Effector memory CD8-positive, alpha-beta T cell (primary cell): ENCODE measurements at regions not wholly inside any gene's neighbourhood (a gene's known extent, or its start where the extent isn't known, plus 50 kb on each side); places are given as distances from the start of the nearest gene placed in this dataset.
A peak's percentile ranks its signal among the peaks of the same experiment; 100 is the strongest.

Experiments used
- ATAC-seq: fragments of 150-1000 bp; cut with Tn5 transposase; replicated peaks from 2 replicates; pipeline ENCODE4 v1.10.0; 2021; ENCODE audit warnings: mild to moderate bottlenecking, moderate library complexity
- DNase-seq, 3 experiments: peaks; one replicate each; pipeline ENCODE4 v3.0.0; 2021
- H3K27ac Mint-ChIP-seq, 2 donors: one replicate each; pipeline ENCODE4 v1.8.0; 2022; ENCODE audit warnings: mild to moderate bottlenecking in 2 of 2, mixed read lengths in 2 of 2, moderate library complexity in 2 of 2
- H3K27me3 Mint-ChIP-seq, 2 donors: one replicate each; pipeline ENCODE4 v1.8.0; 2022; ENCODE audit warnings: mixed read lengths in 2 of 2
- H3K36me3 Mint-ChIP-seq: one replicate; pipeline ENCODE4 v1.8.0; 2022; ENCODE audit warnings: mild to moderate bottlenecking, moderate library complexity, mixed read lengths; ENCODE audit not compliant: insufficient read depth
- H3K4me1 Mint-ChIP-seq, 2 donors: one replicate each; pipeline ENCODE4 v1.8.0; 2022; ENCODE audit warnings: low read depth in 2 of 2, mixed read lengths in 2 of 2
- H3K4me3 Mint-ChIP-seq, 2 donors: one replicate each; pipeline ENCODE4 v1.8.0; 2022; ENCODE audit warnings: mild to moderate bottlenecking in 2 of 2, mixed read lengths in 2 of 2, moderate library complexity in 2 of 2
- H3K9me3 Mint-ChIP-seq, 2 donors: one replicate each; pipeline ENCODE4 v1.8.0; 2022; ENCODE audit warnings: mixed read lengths in 2 of 2

DNA sequence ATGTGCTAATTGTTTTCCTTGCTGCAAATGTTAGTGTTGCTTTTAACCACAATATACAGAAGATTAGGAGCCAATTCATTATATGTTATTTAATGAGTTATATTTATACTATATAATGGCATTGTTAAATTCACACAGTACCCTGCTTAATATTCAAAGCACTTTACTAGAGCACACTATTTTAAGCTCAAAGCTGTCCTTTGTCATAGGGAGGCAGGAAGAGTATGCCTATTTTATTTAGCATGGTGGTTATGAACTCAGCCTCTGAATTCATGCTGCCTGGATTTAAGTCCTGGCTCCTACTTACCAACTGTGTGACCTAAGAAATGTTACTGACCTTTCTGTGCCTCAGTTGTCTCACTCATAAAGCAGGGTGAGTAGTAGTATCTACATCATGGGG, 80.5 kb downstream of the FASTKD2 start:
- no peak for ATAC-seq
- no peaks in the 10 kb centered on the region for H3K27me3 Mint-ChIP-seq
- no peak overlapping the region for H3K4me3 Mint-ChIP-seq
- DNase-seq = no peak
- no peaks in the 10 kb centered on the region for H3K4me1 Mint-ChIP-seq
- no peaks in the 10 kb centered on the region for H3K36me3 Mint-ChIP-seq
- no peaks in the 10 kb centered on the region for H3K9me3 Mint-ChIP-seq
- H3K27ac Mint-ChIP-seq = no peak overlapping the region

DNA sequence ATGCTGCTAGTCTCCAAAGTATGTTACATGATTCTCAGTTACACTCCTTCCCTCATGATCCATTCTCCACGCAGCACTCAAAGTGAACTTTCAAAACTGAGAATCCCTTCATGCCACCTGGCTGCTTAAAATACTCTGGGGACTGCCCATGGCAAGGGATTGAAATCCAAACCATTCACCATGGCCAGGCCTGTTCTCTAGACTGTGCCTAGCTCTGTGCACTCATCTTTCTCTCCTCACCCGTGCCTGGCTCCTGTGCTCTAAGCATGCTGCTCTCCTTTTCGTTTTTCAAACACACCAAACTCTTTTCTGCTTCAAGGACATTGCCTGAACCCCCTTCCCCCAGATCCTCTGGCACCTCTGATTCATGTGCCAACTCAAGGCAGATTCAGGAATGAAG, 80.9 kb downstream of the FASTKD2 start:
- ATAC-seq = no peak
- H3K9me3 Mint-ChIP-seq = no peaks in the 10 kb centered on the region

DNA sequence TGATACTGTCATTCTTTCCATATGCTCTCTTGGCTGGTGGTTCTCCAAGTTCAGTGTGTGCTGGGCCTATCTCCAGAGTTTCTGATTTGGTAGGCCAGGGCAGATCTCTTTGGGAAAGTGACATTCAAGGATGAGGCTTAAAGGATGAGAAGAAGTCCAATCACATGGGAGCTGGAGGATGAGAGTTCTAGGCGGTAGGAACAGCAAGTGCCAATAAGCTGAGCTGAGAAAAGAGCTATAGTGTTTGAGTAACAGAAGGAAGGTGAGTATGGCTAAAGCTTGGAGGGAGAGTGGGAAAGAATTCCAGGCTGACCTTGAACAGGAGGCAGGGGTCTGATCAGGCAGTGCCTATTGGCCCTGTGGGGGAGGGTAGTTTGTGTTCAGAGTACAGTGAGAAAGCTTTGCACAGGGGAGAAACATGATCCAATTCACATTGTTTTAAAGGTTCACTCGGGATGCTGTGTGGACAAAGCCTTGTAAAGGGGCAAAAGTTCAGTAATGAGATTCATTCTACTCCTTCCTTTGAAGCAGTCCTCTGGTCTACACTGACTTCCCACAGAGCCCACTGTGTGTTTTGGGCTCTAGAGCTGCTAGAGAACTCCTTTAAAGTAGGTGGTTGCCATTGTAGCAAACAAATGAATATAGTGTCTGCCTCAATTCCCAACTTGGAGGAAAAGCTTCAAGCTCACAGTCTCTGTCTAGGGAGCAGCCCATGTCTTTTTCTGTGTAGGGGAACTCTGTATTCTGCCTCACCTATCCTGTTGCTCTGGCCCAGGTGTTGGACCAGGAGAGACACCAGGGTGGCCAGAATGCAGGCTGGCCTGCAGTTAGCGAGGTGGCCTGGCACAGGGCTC, 81.8 kb downstream of the FASTKD2 start:
- DNase-seq (no peak), ATAC-seq (no peak)
- Mint-ChIP-seq H3K4me3 (no peak overlapping the region), H3K27me3 (no peaks in the 10 kb centered on the region), H3K4me1 (no peaks in the 10 kb centered on the region), H3K36me3 (no peaks in the 10 kb centered on the region), H3K9me3 (no peaks in the 10 kb centered on the region), H3K27ac (no peak overlapping the region)

More for the DNA sequence above, 80.9 kb downstream of the FASTKD2 start:
- no peak overlapping the region for H3K4me3 Mint-ChIP-seq
- no peak for DNase-seq
- no peaks in the 10 kb centered on the region for H3K36me3 Mint-ChIP-seq
- no peaks in the 10 kb centered on the region for H3K4me1 Mint-ChIP-seq
- H3K27me3 Mint-ChIP-seq = no peaks in the 10 kb centered on the region
- H3K27ac Mint-ChIP-seq = no peak overlapping the region

DNA sequence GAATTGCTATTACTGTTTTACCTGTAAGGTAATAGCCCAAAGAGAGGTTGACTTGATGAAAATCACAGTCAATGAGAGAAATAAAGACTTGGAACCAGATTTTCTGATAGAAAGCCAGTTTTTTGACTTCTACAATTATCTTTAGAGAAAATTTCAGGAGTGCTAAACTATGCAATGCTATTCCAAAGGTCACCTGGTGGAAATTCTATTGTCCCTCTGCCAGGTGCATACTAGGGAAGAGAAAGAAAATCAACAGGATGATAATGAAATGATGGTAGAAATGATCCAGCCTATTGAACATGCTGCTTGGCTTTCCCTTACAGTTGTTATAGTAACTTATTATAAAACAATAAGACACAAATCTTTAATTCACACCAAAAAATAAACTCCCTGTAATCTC, 85.0 kb downstream of the FASTKD2 start:
- H3K4me3 Mint-ChIP-seq = no peak overlapping the region
- DNase-seq = no peak
- no peaks in the 10 kb centered on the region for H3K4me1 Mint-ChIP-seq
- H3K27me3 Mint-ChIP-seq = no peaks in the 10 kb centered on the region
- no peak overlapping the region for H3K27ac Mint-ChIP-seq
- no peaks in the 10 kb centered on the region for H3K9me3 Mint-ChIP-seq
- no peaks in the 10 kb centered on the region for H3K36me3 Mint-ChIP-seq
- ATAC-seq = no peak

DNA sequence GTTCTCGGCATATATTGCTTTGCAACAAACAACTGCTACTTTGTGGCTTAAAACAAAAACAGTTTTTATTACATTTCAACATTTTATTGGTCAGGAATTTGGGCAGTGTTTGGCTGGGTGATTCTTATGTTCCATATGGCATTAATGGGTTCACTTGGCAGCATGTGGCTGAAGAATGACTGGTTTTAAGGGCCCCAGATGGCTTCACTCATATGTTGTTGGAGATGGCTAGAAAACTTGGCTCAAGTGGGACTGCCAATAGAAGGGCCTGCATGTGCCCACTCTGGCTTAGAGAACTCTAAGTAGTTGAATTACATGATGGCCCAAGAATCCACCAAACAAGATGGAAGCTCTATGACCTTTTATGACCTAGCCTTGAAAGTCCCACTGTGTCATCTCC, 86.1 kb downstream of the FASTKD2 start:
- no peak overlapping the region for H3K27ac Mint-ChIP-seq
- no peak overlapping the region for H3K4me3 Mint-ChIP-seq

DNA sequence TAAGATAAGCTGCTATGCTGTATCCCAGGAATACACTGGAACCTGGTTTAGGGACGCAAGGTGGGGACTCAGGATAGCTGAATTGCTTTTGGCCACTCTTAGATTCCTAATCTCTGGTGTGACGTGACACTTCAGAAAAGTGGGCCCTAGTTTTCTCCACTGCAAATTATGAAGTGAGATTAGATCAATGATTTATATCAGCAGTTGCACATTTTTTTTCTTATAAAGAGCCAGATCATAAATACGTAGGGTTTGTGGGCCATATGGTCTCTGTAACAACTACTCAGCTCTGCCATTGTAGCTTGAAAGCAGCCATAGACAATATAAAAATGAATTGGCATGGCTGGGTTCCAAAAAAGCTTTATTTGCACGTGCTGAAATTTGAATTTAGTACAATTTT, 85.4 kb upstream of the CPO start:
- no peaks in the 10 kb centered on the region for H3K36me3 Mint-ChIP-seq
- ATAC-seq = no peak
- H3K27me3 Mint-ChIP-seq = no peaks in the 10 kb centered on the region
- H3K4me3 Mint-ChIP-seq = no peak overlapping the region
- no peak overlapping the region for H3K27ac Mint-ChIP-seq
- peaks cover 5 to 6% of the 10 kb centered on the region in 2 donors for H3K4me1 Mint-ChIP-seq
- no peaks in the 10 kb centered on the region for H3K9me3 Mint-ChIP-seq
- no peak for DNase-seq

More for the DNA sequence above, 86.1 kb downstream of the FASTKD2 start:
- H3K4me1 Mint-ChIP-seq = no peaks in the 10 kb centered on the region
- DNase-seq (no peak), ATAC-seq (no peak)
- no peaks in the 10 kb centered on the region for H3K27me3 Mint-ChIP-seq
- H3K36me3 Mint-ChIP-seq = no peaks in the 10 kb centered on the region
- H3K9me3 Mint-ChIP-seq = no peaks in the 10 kb centered on the region

DNA sequence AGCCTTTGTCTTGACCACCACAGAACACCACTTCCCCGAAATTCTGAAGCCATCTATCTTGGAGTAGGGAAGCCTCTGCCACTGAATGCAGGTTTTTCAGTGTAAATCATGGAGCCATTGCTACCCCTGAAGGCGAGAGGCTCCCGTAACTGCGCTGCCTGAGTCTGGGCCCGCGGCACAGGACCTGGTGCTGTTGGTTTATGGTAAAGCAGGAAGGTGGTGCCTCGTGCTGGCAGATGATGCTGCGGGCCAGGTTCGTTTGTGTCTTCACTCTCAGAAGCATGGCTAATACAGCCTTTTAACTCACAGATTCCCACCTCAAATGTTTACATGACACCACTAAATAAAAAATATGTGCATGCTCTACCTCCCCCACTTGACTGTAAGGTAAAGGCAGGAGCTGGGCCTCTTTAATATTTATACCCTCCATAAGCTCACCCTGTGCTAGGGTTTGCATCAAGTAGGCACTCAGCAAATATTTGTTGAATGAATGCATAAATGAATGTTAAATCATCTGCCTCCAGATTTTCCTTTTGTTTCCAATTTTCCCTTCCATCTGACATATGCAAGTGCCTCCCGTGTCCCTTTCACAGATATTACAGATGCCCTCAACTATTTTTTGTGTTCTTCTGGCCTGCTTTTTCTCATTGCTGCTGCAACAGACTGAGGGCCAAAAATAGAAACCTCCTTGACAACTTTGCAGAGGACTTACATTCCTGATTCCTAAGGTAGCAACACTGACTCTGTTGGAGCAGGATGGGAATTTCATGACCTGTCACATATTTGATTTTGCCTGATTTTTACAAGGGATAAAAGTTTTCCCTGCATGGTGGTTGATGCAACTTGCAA, 83.5 kb upstream of the CPO start:
- ATAC-seq (no peak), DNase-seq (no peak)
- H3K4me3 Mint-ChIP-seq = no peak overlapping the region
- H3K4me1 Mint-ChIP-seq = peaks cover 14 to 15% of the 10 kb centered on the region in 2 donors
- no peaks in the 10 kb centered on the region for H3K9me3 Mint-ChIP-seq
- no peaks in the 10 kb centered on the region for H3K27me3 Mint-ChIP-seq
- no peak overlapping the region for H3K27ac Mint-ChIP-seq
- H3K36me3 Mint-ChIP-seq = no peaks in the 10 kb centered on the region

DNA sequence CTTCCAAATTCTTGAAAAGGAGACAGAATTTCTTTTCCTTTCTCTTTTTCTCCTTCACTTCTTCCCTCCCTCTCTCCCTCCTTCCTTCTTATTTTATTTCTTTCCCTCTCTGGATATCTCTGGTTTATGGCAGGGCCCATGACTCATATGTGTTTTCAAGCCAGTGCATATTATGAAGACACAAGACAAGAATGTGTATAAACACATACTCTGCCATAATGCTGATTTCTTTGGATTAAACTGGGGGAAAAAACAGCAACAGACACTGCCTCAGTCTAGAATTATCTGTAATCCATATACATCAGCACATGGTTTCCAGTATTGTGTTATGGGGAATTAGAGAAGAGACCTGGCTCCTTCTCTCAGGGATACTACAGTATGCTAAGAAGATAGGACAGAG, 82.8 kb upstream of the CPO start:
- peaks cover 14 to 15% of the 10 kb centered on the region in 2 donors for H3K4me1 Mint-ChIP-seq
- H3K4me3 Mint-ChIP-seq = no peak overlapping the region
- DNase-seq (no peak), ATAC-seq (no peak)
- H3K27me3 Mint-ChIP-seq = no peaks in the 10 kb centered on the region
- no peak overlapping the region for H3K27ac Mint-ChIP-seq
- H3K9me3 Mint-ChIP-seq = no peaks in the 10 kb centered on the region
- H3K36me3 Mint-ChIP-seq = no peaks in the 10 kb centered on the region

DNA sequence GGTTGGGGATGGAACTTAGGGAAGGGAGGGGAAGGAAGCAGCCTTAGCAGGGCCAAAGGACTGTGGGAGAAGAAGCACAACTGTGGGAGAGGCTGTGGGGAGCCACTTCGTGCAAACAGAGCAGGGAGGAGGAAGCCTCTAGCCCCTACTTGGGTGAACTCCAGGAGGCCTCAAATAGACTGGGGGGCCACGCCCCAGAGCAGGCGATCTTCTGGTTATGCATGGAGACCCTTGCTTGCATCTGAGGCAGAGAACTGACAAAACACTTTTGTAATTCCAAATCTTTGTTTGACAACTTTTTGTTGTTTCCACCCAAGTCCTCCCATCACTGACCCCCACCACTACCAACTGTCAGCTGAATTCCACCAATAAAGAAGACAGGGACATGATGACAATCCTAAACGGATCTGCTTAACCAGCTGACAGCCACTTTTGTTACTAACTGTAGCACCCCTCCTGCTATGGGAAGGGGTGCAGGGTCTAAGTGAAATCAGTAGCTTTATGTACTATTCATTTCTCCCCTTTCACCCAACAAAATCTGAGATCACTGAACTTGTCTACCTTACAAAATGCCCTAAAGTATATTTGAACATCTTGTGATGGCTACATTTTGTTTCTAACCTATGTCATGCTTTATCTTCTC, 80.5 kb upstream of the CPO start:
- Mint-ChIP-seq H3K27me3 (no peaks in the 10 kb centered on the region), H3K27ac (peak overlapping the region; percentile 76 to 86), H3K36me3 (no peaks in the 10 kb centered on the region), H3K9me3 (no peaks in the 10 kb centered on the region), H3K4me3 (peak overlapping the region; percentile 59 to 61), H3K4me1 (peaks cover 14 to 15% of the 10 kb centered on the region in 2 donors)
- DNase-seq (no peak), ATAC-seq (no peak)

DNA sequence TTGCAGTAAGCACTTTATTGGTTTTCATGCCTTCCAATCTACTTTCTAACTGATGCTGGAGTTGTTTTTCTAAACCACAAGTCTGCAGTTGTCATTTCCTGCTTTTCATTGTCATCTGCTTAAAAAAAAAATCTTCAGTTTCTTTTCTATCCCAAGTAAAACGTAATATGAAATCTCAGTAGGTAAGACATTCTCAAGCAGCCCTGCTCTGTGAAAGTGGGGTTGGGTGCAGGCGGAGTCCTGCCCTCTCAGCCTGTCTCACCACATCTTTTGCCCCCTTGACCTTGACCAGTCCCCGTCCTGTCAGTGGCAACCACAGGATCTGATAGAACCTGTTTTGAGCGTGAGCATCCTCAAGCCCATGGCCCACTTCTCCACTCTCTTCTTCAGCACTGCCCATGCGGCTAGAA, 80.0 kb upstream of the CPO start:
- H3K9me3 Mint-ChIP-seq = no peaks in the 10 kb centered on the region
- no peaks in the 10 kb centered on the region for H3K36me3 Mint-ChIP-seq
- ATAC-seq (peak; percentile 71), DNase-seq (no peak)
- H3K4me1 Mint-ChIP-seq = peaks cover 14 to 15% of the 10 kb centered on the region in 2 donors
- H3K27me3 Mint-ChIP-seq = no peaks in the 10 kb centered on the region
- H3K27ac Mint-ChIP-seq = peak overlapping the region; percentile 76 to 86
- peak overlapping the region; percentile 59 to 61 for H3K4me3 Mint-ChIP-seq

DNA sequence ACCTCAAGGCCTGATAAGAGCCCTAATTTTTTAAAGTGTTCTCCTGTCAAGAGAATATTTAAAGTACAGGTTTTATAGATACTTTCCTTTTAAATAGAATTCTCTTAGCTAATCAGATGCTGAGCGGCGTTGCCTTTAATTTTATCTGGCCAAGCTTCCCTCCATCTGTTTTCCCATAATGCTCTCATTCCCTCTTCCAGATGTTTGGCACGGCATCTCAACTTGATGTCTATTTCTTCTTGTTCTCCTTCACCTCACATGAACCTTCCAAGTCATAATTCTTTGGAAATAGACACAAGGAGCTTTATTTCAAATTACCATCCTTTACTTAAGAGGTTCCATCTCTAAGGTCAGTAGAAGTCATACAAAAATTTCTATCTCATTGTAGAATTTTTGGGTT, 76.1 kb upstream of the CPO start:
- Mint-ChIP-seq H3K27me3 (no peaks in the 10 kb centered on the region), H3K4me1 (peaks cover 14 to 15% of the 10 kb centered on the region in 2 donors), H3K4me3 (no peak overlapping the region), H3K36me3 (no peaks in the 10 kb centered on the region), H3K27ac (no peak overlapping the region), H3K9me3 (no peaks in the 10 kb centered on the region)
- no peak for ATAC-seq
- no peak for DNase-seq

DNA sequence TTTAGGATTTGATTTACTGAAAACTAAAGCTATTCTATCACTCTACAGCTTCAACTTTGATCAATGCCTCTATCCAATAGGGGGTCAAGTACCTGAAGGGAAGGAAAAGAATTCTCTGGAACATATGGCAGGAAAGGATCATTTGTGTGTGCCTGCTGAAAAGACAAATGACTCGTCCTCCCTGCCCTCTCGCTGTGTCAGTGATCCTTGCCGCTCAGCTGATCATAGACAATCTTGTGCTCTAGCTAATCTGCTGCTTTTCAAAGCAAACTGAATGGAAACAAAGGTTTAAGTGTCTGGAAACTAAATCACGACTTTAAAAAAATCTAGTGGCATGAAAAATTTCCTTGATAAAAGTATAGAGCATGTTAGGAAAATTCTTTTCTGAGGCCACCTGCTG, 75.6 kb upstream of the CPO start:
- DNase-seq (no peak), ATAC-seq (no peak)
- Mint-ChIP-seq H3K9me3 (no peaks in the 10 kb centered on the region), H3K4me1 (peaks cover 10 to 12% of the 10 kb centered on the region in 2 donors), H3K27ac (no peak overlapping the region), H3K27me3 (no peaks in the 10 kb centered on the region), H3K36me3 (no peaks in the 10 kb centered on the region), H3K4me3 (no peak overlapping the region)

DNA sequence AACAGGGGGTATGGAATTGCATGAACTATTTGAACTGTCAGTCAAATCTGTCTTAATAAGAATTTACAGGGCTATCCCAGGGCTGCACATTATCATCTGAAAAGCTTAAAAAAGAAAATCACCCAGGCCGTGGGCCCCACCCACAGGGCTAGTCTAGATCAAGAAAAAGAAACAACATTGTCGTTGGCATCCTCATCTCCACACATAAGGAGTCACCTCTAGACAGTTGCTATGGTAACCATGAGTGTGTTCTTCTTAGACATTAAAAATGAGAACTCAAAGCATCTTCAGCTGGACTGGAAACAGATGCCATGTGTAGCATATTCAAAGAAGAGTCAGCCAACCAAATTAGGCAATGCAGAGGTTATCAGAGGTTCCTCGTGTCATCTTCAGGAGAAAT, 72.3 kb upstream of the CPO start:
- H3K9me3 Mint-ChIP-seq = no peaks in the 10 kb centered on the region
- no peaks in the 10 kb centered on the region for H3K27me3 Mint-ChIP-seq
- no peak overlapping the region for H3K4me3 Mint-ChIP-seq
- ATAC-seq (no peak), DNase-seq (no peak)
- H3K27ac Mint-ChIP-seq = no peak overlapping the region
- no peaks in the 10 kb centered on the region for H3K36me3 Mint-ChIP-seq
- no peaks in the 10 kb centered on the region for H3K4me1 Mint-ChIP-seq
